CD14-positive monocyte (primary cell): ENCODE measurements at regions not wholly inside any gene's neighbourhood (a gene's known extent, or its start where the extent isn't known, plus 50 kb on each side); places are given as distances from the start of the nearest gene placed in this dataset.
"Not testable (repeated sequence)": the region's sequence is repeated elsewhere in the genome, so short reads cannot be mapped to it uniquely, and the experiment has no call there.

ENCODE experiments used
- DNase-seq, 3 donors: peaks; one replicate each; pipeline ENCODE4 v3.0.0-alpha.2; 2011 to 2022
- H2AFZ ChIP-seq: 2 replicates; pipeline ENCODE4 v1.6.0; 2012; ENCODE audit warnings: mild to moderate bottlenecking, low read depth, low read length, inconsistent platforms; ENCODE audit not compliant: insufficient read depth, poor library complexity, severe bottlenecking
- H3K27ac ChIP-seq, 2 donors: 1 replicate in 1 of 2; 2 replicates in 1 of 2; pipeline ENCODE4 v1.5.1; 2012 to 2013; ENCODE audit warnings: low read length in 2 of 2, control low read depth in 1 of 2, inconsistent platforms in 1 of 2, low read depth in 1 of 2, mild to moderate bottlenecking in 1 of 2
- H3K27me3 ChIP-seq, 2 donors: one replicate each; pipeline versions ENCODE4 v1.6.0 to v1.6.1; 2011 to 2013; ENCODE audit warnings: low read length in 2 of 2; ENCODE audit not compliant: control insufficient read depth in 2 of 2, insufficient read depth in 2 of 2
- H3K36me3 ChIP-seq, 2 donors: replicated peaks in 1 of 2; 1 replicate in 1 of 2; 2 replicates in 1 of 2; pipeline versions ENCODE4 v1.5.1 to v1.6.1; 2012 to 2013; ENCODE audit warnings: low read length in 2 of 2, control low read depth in 1 of 2, inconsistent platforms in 1 of 2, mild to moderate bottlenecking in 1 of 2; ENCODE audit not compliant: insufficient read depth in 2 of 2, control insufficient read depth in 1 of 2
- H3K4me1 ChIP-seq, 2 donors: 1 replicate in 1 of 2; 2 replicates in 1 of 2; pipeline versions ENCODE4 v1.5.1 to v1.6.1; 2012 to 2013; ENCODE audit warnings: low read length in 2 of 2, control low read depth in 1 of 2, inconsistent platforms in 1 of 2, mild to moderate bottlenecking in 1 of 2, moderate library complexity in 1 of 2; ENCODE audit not compliant: insufficient read depth in 2 of 2, control insufficient read depth in 1 of 2
- H3K4me2 ChIP-seq: replicated peaks from 2 replicates; pipeline ENCODE3; 2012; ENCODE audit warnings: low read length, moderate library complexity, mild to moderate bottlenecking; ENCODE audit not compliant: poor library complexity, severe bottlenecking; ENCODE audit errors: extremely low read depth
- H3K4me3 ChIP-seq, 3 experiments: fragments of 200-600 bp in 1 of 3; sonication (generic) in 1 of 3; replicated peaks in 1 of 3; 1 replicate in 2 of 3; 2 replicates in 1 of 3; pipeline ENCODE4 v1.5.1; 2011 to 2013; ENCODE audit warnings: low read length in 3 of 3, mild to moderate bottlenecking in 3 of 3, control low read depth in 2 of 3, low read depth in 2 of 3, inconsistent platforms in 1 of 3, moderate library complexity in 1 of 3
- H3K79me2 ChIP-seq: 2 replicates; pipeline ENCODE4 v1.6.0; 2012; ENCODE audit warnings: mild to moderate bottlenecking, control low read depth, inconsistent platforms, low read length, moderate library complexity; ENCODE audit not compliant: insufficient read depth
- H3K9ac ChIP-seq: 2 replicates; pipeline ENCODE4 v1.6.0; 2017; ENCODE audit warnings: low read length, mild to moderate bottlenecking; ENCODE audit not compliant: insufficient read depth, poor library complexity, severe bottlenecking
- H3K9me3 ChIP-seq, 2 donors: replicated peaks in 1 of 2; 1 replicate in 1 of 2; 2 replicates in 1 of 2; pipeline versions ENCODE4 v1.5.1 to v1.6.1; 2012 to 2013; ENCODE audit warnings: low read length in 2 of 2, control low read depth in 1 of 2; ENCODE audit not compliant: control insufficient read depth in 1 of 2, insufficient read depth in 1 of 2
- H4K20me1 ChIP-seq: 2 replicates; pipeline ENCODE4 v1.6.0; 2012; ENCODE audit warnings: mild to moderate bottlenecking, low read length, control low read depth, moderate library complexity; ENCODE audit not compliant: insufficient read depth
- H3K27ac Mint-ChIP-seq, 7 donors: one replicate each; pipeline ENCODE4 v1.8.0; 2020; ENCODE audit warnings: mild to moderate bottlenecking in 7 of 7, mixed read lengths in 7 of 7, moderate library complexity in 6 of 7, inconsistent platforms in 2 of 7
- H3K27me3 Mint-ChIP-seq, 3 donors: one replicate each; pipeline ENCODE4 v1.8.0; 2021 to 2022; ENCODE audit warnings: low read depth in 3 of 3, mild to moderate bottlenecking in 3 of 3, mixed read lengths in 3 of 3, moderate library complexity in 3 of 3, inconsistent platforms in 1 of 3
- H3K36me3 Mint-ChIP-seq, 2 donors: one replicate each; pipeline ENCODE4 v1.8.0; 2020; ENCODE audit warnings: mixed read lengths in 2 of 2, inconsistent platforms in 1 of 2, mild to moderate bottlenecking in 1 of 2
- H3K4me1 Mint-ChIP-seq: one replicate; pipeline ENCODE4 v1.8.0; 2020; ENCODE audit warnings: mild to moderate bottlenecking, mixed read lengths
- H3K4me3 Mint-ChIP-seq, 2 donors: one replicate each; pipeline ENCODE4 v1.8.0; 2020; ENCODE audit warnings: mild to moderate bottlenecking in 2 of 2, mixed read lengths in 2 of 2, moderate library complexity in 1 of 2
- H3K9me3 Mint-ChIP-seq, 7 donors: one replicate each; pipeline ENCODE4 v1.8.0; 2020 to 2022; ENCODE audit warnings: mixed read lengths in 7 of 7, mild to moderate bottlenecking in 6 of 7, moderate library complexity in 6 of 7, inconsistent platforms in 2 of 7
- CTCF ChIP-seq: fragments of 200-600 bp; IDR thresholded peaks from one replicate; pipeline ENCODE4 v1.8.0; 2022; ENCODE audit warnings: antibody characterized with exemption, mild to moderate bottlenecking
- WGBS: methylation state at CpG from one replicate; pipeline ENCODE4 v1.1.5; 2013; ENCODE audit warnings: missing lambda C conversion rate; ENCODE audit not compliant: insufficient coverage; 5-methylcytosine and 5-hydroxymethylcytosine counted together
- intact Hi-C, 2 donors: fragments of 100-400 bp; cut with micrococcal nuclease; formaldehyde crosslinking; loops; one replicate each; pipeline versions ENCODE4 v1.15.0 to v1.15.1; 2023

DNA sequence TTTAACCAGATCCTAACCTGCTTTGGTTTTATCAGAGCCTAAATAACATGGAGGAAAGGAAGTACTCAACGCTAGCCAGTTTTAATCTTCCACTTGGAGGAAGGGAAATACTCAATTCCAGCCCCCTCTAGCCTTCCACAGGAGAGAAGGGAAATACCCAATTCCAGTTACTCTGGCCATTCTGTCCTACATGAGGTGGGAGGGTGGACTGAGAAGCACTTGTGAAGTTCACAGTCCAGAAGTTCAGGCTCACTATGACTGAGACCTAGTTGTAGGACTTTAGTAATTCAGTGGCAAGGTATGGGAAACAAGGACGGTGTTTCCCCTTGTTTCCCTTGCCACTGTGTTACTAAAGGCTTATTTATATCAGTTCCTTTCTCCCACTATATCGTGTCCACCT is 672.0 kb downstream of the RFPL4B start:
- H3K9ac ChIP-seq = no peak overlapping the region
- H3K4me2 ChIP-seq = no peak overlapping the region
- H3K27me3 Mint-ChIP-seq = peaks cover 0 to 3% (median 0%) of the 10 kb centered on the region in 3 donors
- no peaks in the 10 kb centered on the region for H3K36me3 ChIP-seq
- TF ChIP-seq CTCF = no peak
- no peaks in the 10 kb centered on the region for H3K79me2 ChIP-seq
- H3K27ac ChIP-seq = no peak overlapping the region
- H3K27me3 ChIP-seq = no peaks in the 10 kb centered on the region
- H4K20me1 ChIP-seq = no peaks in the 10 kb centered on the region
- intact Hi-C loops = no loop called here
- DNase-seq = no peak
- no peak overlapping the region for H3K4me3 Mint-ChIP-seq
- H3K4me1 Mint-ChIP-seq = no peaks in the 10 kb centered on the region
- H3K9me3 Mint-ChIP-seq = peaks cover 0 to 3% (median 0%) of the 10 kb centered on the region in 7 donors
- H3K27ac Mint-ChIP-seq = no peak overlapping the region
- H3K36me3 Mint-ChIP-seq = no peaks in the 10 kb centered on the region
- H3K4me1 ChIP-seq = no peaks in the 10 kb centered on the region
- H3K4me3 ChIP-seq = no peak overlapping the region
- no peaks in the 10 kb centered on the region for H3K9me3 ChIP-seq
- WGBS = no CpG with 5 or more reads among the region's 3 CpGs
- no peak overlapping the region for H2AFZ ChIP-seq

- Histone ChIP-seq H3K36me3 (no peaks in the 10 kb centered on the region), H3K27ac (no peak overlapping the region), H3K9ac (no peak overlapping the region), H2AFZ (no peak overlapping the region), H3K4me3 (no peak overlapping the region), H3K9me3 (no peaks in the 10 kb centered on the region), H3K27me3 (no peaks in the 10 kb centered on the region), H3K4me2 (no peak overlapping the region), H4K20me1 (no peaks in the 10 kb centered on the region), H3K79me2 (no peaks in the 10 kb centered on the region), H3K4me1 (no peaks in the 10 kb centered on the region)
- no peak overlapping the region for H3K4me3 Mint-ChIP-seq
- no peaks in the 10 kb centered on the region for H3K27me3 Mint-ChIP-seq
- H3K36me3 Mint-ChIP-seq = no peaks in the 10 kb centered on the region
- intact Hi-C loops = no loop called here
- DNase-seq = no peak
- TF ChIP-seq CTCF = no peak
- WGBS = no CpG with 5 or more reads among the region's 1 CpG
- H3K4me1 Mint-ChIP-seq = no peaks in the 10 kb centered on the region
- H3K27ac Mint-ChIP-seq = no peak overlapping the region
- peaks cover 2 to 8% (median 6%) of the 10 kb centered on the region in 7 donors for H3K9me3 Mint-ChIP-seq
These were observed 680.6 kb downstream of the RFPL4B start for GRCh38 chr6:113027780-113028179.

GRCh38 chr6:113029161-113029560 is 682.0 kb downstream of the RFPL4B start:
- WGBS = no CpG with 5 or more reads among the region's 2 CpGs
- H3K4me3 Mint-ChIP-seq, H2AFZ ChIP-seq, H3K4me2 ChIP-seq, DNase-seq, H3K27me3 Mint-ChIP-seq, H3K4me1 Mint-ChIP-seq, H3K27me3 ChIP-seq, H3K27ac Mint-ChIP-seq, H3K9me3 ChIP-seq, intact Hi-C loops, H3K79me2 ChIP-seq, H3K4me1 ChIP-seq, H3K27ac ChIP-seq, H3K9me3 Mint-ChIP-seq, H4K20me1 ChIP-seq, H3K9ac ChIP-seq, H3K36me3 ChIP-seq, H3K4me3 ChIP-seq, H3K36me3 Mint-ChIP-seq: not testable (repeated sequence)
